ENCODE measurements at regions not wholly inside any gene's neighbourhood (a gene's known extent, or its start where the extent isn't known, plus 50 kb on each side); places are given as distances from the start of the nearest gene placed in this dataset.
"Not testable (repeated sequence)": the region's sequence is repeated elsewhere in the genome, so short reads cannot be mapped to it uniquely, and the experiment has no call there.

DNA sequence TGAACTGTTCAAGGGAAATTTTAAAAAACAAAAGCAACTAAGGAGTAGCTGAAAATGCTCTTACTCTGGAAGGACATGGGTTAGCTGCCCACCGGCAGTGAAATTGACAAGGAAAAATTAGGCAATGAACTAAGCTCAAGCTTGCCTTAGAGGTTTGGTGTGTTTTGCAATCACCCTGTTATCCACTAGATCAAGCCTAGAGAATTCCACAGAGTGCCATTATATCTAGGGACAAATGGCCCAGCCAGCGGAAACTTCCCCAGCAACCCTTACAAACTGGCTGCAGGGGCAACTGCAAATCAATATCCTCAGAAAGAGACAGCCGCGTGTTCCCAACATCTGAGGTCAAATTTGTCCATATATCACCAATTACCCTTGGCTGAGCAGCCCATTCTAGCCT, 258.2 kb downstream of the SP3 start:
- DNase-seq (ENCODE audit: low read depth in 4 of 4, low spot score in 2 of 4) = no peak

DNA sequence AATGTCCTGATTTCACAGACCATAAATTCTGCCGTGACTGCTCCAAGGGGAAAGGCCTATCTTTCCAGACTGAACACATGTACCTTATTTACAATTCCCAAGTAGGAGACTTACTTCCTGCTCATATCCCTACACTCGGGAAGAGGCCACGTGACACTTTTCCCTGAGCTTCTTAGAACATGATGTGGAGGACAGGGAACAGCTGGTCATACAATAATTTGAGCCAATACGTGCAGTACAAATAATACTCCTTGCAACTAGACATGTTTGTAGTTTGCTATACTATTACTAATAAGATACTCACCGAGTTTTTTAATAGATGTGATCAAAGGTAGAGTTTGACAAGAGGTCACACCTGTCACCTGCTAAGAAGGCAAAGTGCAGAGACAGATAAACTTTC, 256.4 kb downstream of the SP3 start:
- DNase-seq (ENCODE audit: low read depth in 4 of 4, low spot score in 2 of 4) = peak in 3 of 4 donors; percentile 13 to 29 (median 16)

DNA sequence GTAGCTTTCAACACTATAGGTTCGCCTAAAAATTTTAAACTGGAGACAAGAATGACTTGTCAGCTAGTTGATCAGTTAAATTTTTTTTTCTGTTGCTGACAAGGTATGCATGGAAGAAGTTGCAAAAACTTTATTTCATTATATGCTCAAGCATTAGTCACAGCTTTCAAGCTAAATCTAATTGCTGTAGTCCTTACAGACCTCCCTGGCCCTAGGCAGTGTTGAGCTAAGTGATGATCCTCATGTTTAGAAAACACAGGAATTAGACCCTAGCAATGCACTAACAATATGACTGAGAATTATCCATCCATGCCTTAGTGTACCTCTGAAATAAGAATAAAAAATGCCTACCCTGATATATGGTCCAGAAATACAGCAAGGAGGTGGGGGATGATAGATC, 253.4 kb downstream of the SP3 start:
- no peak for DNase-seq (ENCODE audit: low read depth in 4 of 4, low spot score in 2 of 4)

DNA sequence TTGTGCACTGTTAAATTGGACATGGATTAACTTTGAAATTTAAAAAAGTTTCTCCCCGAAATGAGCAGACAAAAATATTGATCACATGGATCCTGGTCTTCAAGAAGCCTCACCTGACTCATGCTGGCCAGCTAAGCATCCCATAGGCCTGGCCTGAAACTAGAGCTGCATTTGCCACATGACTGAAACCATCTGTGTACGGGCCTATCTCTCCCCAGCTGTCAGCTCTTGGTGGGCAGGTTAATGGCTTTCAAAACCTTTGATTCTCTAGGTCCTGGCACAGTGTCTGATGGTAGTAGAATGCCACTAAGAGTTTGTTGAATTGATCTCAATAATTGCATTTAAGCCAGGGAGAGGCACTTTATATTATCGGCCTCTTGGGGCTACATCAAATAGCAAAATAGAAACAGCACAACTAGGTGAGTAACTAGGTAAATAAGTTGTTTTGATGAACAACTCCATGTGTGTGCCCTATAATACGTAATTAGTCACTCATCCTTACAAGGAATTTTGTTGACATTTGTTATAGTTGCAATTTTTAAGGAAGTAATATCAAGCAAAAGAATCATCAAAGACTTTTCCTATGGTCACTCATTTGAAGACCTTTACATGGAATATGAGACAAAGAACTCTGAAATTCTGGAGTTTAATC, 251.1 kb downstream of the SP3 start:
- no peak for DNase-seq (ENCODE audit: low read depth in 4 of 4, low spot score in 2 of 4)

DNA sequence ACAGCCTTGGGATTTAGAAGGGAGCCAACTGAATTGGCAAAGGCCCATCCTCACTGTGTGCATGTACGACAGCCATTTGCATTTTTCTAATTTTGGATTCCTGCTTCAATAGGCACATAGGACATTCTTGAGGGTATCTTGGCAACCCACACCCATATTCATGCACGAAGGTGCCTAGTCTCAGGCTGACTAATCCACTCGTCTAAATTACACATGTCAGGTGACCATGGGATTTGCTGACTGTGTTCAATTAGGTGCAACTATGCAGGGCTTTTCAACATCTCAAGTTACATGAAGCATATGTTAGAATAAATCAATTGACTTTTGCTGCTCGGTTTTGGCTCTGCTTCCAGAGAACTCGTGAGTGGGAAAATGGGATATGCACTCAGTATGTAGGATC, 249.7 kb downstream of the SP3 start:
- no peak for DNase-seq (ENCODE audit: low read depth in 4 of 4, low spot score in 2 of 4)

DNA sequence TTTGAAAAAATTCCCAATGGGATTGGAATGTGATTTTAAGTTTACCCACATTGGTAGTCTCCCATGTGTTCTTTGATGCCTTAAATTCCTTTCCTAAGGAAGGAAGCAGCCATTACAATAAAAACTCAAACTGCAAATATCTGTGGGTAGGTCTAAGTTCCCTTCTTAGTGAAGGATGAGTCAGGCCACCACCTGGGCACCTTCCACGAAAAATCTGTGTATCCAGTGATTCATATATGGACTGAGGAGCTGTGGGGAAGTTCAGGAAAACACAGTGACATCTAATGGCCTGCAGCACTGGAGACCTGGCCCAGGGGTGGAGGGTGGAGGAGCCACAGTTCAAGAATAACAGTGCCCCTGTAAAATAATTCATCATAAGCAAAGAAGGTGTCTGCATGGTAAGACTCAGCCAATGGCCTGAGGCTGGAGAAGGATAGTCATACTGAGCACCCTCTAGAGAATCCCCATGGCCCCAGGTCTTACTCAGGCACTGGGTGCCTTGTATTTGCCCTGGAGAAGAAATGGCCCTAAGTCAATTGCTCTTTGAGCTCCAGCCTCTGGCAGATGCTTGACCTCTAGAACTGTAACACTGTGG, 248.6 kb downstream of the SP3 start:
- DNase-seq (ENCODE audit: low read depth in 4 of 4, low spot score in 2 of 4) = no peak

DNA sequence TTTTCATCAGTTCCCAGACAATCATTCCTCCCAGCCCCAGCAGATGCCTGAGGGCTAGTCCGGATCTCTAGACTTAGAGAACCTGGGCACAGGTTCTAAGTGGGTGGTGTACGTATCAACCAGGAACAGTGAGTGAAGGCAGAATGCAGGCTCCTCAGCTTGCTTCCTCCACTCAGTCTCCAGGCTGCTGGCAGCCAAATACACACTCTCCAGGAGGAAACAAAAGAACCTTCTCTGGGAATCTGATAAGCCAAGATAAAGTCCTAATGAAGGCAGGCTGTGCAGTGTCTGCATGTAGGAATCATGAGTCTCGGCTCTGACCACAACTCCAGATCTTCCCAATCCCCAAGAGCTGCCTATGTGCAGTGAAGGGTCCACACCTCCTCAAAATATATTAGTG, 245.7 kb downstream of the SP3 start:
- DNase-seq (ENCODE audit: low read depth in 4 of 4, low spot score in 2 of 4) = no peak

DNA sequence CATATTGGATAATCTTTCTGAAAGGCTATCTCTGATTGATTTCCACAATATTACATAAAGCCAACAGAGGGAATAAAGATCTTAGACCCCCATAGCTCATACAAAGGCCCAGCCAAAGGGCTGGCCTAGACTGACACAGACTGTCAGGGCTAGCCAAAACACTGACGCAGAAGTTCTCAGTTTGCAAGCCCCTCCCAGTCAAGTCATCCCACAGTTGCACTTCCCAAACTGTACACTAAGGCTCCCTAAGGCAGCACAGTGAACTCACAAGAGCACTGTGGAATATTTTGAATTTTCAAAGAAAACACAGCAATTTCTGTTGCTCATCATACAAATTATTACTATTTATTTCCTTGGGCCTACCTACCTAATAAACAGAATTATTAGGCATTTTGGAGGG, 244.9 kb downstream of the SP3 start:
- no peak for DNase-seq (ENCODE audit: low read depth in 4 of 4, low spot score in 2 of 4)

DNA sequence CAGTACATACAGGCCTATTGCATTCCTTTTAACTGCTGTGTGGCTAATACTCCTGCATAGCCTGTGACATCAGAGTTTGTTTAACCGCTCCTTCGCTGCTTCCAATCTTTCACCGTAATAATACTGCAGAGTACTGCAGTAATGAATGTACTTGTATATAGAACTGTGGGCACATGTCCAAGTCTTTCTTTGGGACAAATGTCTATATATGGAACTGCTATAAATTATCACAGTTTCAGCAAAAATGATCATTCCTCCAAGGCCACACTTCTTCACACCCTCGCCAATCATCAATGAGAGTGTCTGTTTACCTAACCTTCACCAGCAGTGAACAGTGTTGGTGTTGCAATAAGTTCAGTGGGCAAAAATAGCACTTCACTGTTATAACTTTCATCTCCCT, 230.4 kb downstream of the SP3 start:
- no peak for DNase-seq (ENCODE audit: low read depth in 4 of 4, low spot score in 2 of 4)

DNA sequence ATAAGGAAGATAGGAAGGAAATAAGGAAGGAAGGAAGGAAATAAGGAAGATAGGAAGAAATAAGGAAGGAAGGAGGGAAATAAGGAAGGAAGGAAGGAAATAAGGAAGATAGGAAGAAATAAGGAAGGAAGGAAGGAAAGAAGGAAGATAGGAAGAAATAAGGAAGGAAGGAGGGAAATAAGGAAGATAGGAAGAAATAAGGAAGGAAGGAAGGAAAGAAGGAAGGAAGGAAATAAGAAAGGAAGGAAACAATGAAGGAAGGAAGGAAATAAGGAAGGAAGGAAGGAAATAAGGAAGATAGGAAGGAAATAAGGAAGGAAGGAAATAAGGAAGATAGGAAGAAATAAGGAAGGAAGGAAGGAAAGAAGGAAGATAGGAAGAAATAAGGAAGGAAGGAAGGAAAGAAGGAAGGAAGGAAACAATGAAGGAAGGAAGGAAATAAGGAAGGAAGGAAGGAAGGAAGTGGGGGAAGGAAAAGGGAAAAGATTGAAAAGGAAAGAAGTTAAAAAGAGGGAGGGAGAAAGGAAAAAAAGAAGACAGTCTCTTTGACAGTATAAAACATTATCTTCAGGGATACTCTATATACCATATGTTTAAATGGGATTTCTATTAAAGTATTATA, 227.1 kb downstream of the SP3 start:
- DNase-seq (ENCODE audit: low read depth in 4 of 4, low spot score in 2 of 4) = not testable (repeated sequence)

DNA sequence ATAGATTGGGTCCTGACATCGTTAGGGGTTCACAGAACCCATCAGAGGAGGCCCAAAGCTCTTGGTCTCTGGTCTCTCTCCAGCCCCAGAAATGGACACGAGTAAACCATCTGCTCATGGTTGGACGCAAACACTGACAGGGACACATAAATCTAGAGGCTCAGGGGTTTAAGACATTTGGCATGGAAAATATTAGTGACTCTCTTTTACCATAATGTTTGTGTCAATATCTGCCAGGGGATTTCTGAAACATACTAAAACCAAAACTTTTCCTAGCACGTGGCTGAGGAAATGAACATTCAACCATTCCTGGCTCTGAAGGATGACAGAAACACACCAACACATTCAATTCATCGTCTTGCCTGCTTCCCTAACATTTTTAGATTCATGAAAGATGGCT, 226.2 kb downstream of the SP3 start:
- DNase-seq (ENCODE audit: low read depth in 4 of 4, low spot score in 2 of 4) = no peak

DNA sequence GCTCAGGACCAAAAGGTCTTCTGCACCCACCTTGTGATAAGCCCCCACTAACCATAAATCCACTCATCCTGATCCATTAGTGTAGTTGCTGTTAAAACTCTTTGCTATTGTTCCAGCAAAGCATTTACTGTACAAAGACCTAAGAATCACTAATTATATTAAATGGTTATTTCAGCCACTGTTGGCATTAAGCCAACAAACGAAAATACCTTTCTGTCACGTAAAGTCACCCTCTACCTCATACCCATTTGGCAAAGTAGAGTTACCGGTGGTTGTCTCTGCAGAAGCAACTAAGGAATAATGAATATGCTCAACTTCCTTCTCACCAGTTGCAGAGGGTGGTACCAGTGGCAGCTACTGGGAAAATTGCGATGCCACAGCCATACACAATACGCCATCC, 224.5 kb downstream of the SP3 start:
- DNase-seq (ENCODE audit: low read depth in 4 of 4, low spot score in 2 of 4) = no peak

DNA sequence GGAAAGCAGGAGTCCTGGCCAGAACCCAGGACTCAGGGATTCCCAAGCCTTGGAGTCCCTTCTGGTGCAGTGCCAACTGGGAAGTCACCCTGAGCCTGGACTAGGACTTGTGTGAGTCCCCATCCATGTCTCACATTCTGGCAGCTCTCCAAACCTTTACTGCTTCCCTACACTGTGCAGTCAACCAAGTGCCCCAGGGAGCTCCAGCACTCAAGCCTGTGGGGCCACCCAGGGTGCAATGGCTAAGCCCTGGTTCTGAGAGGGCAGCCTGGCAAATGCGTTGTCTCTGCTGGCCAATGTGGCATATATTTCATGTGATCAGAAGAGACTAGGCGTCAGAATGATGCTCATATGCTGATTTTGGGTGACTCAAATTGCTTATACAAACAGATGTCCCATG, 223.4 kb downstream of the SP3 start:
- no peak for DNase-seq (ENCODE audit: low read depth in 4 of 4, low spot score in 2 of 4)

DNA sequence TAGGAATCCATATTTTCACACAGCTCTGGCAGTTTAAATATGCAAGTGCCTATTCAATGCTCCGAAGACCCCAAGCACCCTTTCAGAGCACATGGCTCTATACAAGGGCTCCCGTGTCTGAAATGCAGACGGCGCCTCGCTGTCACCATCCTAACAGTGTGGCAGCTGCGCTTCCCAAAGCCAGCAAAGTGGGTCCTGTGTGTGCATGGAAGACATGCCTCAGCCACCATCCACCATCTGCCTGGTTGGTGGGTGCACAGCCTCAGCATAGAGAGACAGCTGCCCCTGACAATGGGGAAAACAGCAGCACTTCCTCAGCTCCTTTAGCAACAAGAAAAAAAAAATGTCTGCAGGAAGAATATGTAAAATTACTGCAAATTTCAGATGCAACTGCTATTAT, 218.1 kb downstream of the SP3 start:
- no peak for DNase-seq (ENCODE audit: low read depth in 4 of 4, low spot score in 2 of 4)

DNA sequence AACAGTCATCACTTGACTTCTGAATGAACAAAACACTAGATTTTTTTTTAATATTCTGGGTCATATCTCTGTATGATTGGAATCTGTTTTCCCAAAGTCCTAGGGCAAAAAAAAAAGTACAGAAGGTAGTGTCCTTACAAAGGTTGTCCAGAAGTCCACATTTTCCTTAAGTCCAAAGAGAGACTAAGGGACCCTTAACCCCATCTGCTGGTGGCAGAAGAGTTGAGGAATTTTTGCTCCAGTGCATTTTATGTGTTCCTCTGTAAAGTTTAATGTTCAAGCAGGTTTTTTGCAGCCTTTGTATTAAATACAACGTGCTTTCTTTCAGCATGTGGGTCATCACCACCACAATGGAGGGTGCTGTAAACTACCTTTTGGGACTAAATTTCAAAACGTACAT, 215.9 kb downstream of the SP3 start:
- DNase-seq (ENCODE audit: low read depth in 4 of 4, low spot score in 2 of 4) = peak in 1 of 4 donors; percentile 27

DNA sequence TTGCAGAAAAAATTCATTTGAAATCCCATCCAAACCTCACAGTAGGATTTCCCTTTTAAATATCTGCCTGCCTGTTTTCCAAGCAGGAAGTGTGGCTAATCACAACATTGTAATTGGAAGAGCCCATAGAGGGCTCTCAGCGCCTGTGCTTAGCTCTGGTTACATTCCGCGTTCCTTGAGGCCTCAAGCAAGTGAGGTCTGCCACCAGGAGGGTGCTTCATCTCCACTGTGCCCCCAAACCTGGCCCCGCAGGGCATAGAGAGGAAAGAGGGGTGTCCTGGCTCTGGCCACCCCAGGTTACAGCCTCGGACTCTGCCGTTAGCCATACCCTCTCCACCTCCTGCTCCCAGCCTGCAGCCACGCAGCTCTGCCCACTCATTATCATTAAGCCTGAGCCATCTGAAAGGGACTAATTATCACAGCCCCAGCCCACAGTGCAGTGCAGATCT, 214.8 kb downstream of the SP3 start:
- peak in 3 of 4 donors; percentile 22 to 35 (median 23) for DNase-seq (ENCODE audit: low read depth in 4 of 4, low spot score in 2 of 4)

DNA sequence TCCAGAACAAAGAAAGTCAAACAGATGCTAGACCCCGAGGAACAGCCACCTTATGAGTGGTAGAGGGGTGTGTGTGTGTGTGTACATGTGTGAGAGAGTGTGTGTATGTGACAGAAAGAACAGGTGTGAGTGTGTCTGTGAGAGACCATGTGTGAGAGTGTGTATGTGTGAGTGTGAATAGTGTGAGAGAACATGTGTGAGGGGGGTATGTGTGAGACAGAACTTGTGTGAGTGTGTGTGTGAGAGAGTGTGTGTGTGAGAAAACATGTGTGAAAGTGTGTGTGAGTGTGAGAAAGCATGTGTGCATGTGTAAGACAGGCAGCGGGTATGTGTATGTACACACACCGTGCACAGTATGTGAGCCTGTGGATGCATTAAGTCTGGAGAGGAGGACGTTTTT, 214.3 kb downstream of the SP3 start:
- no peak for DNase-seq (ENCODE audit: low read depth in 4 of 4, low spot score in 2 of 4)

DNA sequence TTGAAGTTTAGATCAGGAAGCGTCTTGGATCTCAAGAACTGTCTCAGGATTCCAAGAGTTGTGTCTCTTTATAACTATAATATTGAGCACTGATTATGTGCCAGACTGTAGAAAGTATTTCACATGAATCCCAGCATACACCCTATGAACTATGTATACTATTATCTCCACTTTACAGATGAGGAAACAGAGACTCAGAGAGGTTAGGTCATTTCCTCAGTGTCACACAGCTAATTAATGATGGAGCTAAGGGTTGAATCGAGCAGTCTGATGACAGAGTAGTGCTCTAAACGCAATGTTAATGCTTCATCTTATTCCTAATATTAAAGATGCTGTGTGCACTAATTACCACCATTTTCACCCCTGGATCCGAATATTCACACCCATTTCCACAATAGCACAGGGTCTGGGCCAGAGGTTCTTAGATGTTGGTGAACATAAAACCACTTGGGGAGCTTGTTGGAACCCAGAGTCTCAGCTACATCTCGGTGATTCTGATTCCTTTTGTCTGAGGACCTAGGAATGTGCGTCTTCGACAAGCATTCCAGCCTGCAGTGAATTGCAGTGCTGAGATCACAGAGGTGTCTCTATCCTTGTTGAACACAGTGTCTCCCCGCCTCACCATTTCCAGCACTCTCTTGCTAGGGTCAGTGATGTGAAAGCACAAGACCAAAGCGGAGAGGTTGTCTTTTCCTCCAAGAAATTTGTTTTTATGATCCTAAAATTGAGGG, 213.8 kb downstream of the SP3 start:
- no peak for DNase-seq (ENCODE audit: low read depth in 4 of 4, low spot score in 2 of 4)

DNA sequence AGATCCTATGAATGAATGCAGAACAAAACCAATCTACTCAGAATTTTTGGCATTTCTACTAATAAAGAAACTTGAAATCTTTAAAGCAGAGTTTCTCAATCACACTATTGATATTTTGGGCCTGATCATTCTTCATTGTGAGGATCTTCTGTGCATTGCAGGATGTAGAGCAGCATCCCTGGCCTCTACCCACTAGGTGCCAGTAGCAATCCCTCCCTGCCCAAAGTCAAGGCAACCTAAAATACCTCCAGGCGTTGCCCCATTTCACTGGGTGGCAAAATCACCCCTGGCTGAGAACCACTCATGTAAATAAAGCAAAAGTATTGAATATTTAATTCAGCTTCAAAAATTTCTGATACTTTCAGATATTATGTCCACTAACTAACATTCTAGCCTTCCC, 213.0 kb downstream of the SP3 start:
- no peak for DNase-seq (ENCODE audit: low read depth in 4 of 4, low spot score in 2 of 4)

DNA sequence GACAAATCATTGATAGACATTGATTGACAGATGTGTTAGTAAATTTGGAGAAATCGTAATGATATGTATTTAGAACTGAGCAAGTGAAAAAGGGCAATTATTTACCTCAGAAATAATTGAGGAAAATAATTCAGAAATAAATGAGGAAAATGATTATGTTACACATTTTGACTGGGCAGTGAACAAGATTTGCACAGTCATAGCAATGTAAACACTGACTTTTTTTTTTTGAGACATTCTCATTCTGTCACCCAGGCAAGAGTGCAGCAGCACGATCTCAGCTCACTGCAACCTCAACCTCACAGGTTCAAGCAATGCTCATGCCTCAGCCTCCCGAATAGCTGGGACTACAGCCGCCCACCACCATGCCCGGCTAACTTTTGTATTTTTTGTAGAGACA, 211.7 kb downstream of the SP3 start:
- no peak for DNase-seq (ENCODE audit: low read depth in 4 of 4, low spot score in 2 of 4)

DNA sequence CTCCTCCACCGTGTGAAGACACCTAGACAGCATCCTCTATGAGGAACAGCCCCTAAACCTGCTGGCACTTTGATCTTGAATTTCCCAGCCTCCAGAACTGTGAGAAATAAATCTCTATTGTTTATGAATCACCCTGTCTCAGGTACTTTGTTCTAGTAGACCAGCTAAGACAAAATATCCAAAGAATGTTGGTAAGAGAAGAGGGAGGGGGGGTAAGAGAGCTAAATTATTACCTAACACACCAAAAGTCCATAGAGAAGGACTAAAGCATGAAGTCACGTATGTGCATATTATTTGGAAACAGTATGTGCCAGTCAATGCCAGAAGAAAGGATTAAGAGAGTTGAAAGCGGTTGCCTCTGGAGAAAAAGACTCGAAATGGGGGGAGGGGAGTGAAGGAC, 211.0 kb downstream of the SP3 start:
- DNase-seq (ENCODE audit: low read depth in 4 of 4, low spot score in 2 of 4) = no peak

DNA sequence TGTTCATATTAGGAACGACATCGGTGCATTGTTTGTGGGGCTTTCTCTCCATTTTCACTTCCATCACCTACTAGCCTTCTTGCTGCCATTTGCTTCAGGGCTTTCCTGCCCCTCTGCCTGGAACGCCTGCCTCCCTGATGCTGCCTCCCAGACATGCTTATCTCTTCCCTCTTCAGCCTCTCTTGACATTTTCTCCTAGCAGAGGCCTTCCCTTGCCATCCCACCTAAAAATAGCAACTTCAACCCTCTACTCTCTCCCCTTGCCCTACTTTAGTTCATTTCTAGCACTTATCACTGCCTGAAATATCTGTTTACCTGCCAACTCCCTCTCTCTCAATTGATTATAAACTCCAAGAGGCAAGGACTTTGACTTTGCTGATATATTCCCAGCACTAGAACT, 210.3 kb downstream of the SP3 start:
- DNase-seq (ENCODE audit: low read depth in 4 of 4, low spot score in 2 of 4) = no peak

All from left renal cortex interstitium (tissue), 4 donors.